HepG2 (cell line): ENCODE measurements at regions not wholly inside any gene's neighbourhood (a gene's known extent, or its start where the extent isn't known, plus 50 kb on each side); places are given as distances from the start of the nearest gene placed in this dataset.

ENCODE experiments used
- ATAC-seq: fragments of 200-7000 bp; cut with Tn5 transposase; 3 replicates; pipeline ENCODE4 v1.9.1; 2020; ENCODE audit warnings: mild to moderate bottlenecking, moderate library complexity
- BruUV-seq: library from RNA; stranded (reverse); fragments of 400-500 nt; replicated peaks from 2 replicates; lab custom pipeline; 2021; lab: Mats Ljungman, UMichigan
- CTCF ChIA-PET: fragments of 300-600 bp; formaldehyde crosslinking; extraction: SDS; loops from one replicate; lab custom pipeline; 2021; ENCODE audit warnings: low total read pairs, inconsistent platforms, low intra/inter-chr PET ratio; lab: Yijun Ruan, JAX
- POLR2A ChIA-PET: fragments of 350-600 bp; sonication (Branson Sonifier 250); formaldehyde crosslinking; loops from one replicate; lab custom pipeline; 2020; ENCODE audit warnings: antibody characterized with exemption, inconsistent platforms; lab: Yijun Ruan, JAX
- DNase-seq: peaks from one replicate; pipeline ENCODE4 v3.0.0-alpha.2; 2015; ENCODE audit warnings: low spot score
- FAIRE-seq: peaks from 3 replicates; lab custom pipeline; 2011; peaks lifted over from hg19 to GRCh38; lab: Jason Lieb, UNC
- H2AFZ ChIP-seq: one replicate; pipeline ENCODE4 v1.6.1; 2011; ENCODE audit warnings: low read length, inconsistent platforms
- H3K27ac ChIP-seq: fragments of 300-600 bp; 3 replicates; pipeline ENCODE4 v1.8.0; 2011; ENCODE audit warnings: mixed run types, mild to moderate bottlenecking, mixed read lengths, low read length, inconsistent platforms; ENCODE audit not compliant: insufficient read depth; ENCODE audit errors: extremely low read length
- H3K27me3 ChIP-seq, 2 experiments: fragments of 200-600 bp in 1 of 2; 2 replicates in 1 of 2; 3 replicates in 1 of 2; pipeline versions ENCODE4 v1.6.0 to v1.8.0; 2011; ENCODE audit warnings: low read length in 2 of 2, mild to moderate bottlenecking in 2 of 2, moderate library complexity in 2 of 2, inconsistent platforms in 1 of 2; ENCODE audit not compliant: insufficient read depth in 2 of 2, control insufficient read depth in 1 of 2
- H3K36me3 ChIP-seq, 2 experiments: fragments of 200-600 bp in 1 of 2; replicated peaks in 1 of 2; 2 replicates in 1 of 2; 3 replicates in 1 of 2; pipeline versions ENCODE4 v1.5.1 to v1.8.0; 2011; ENCODE audit warnings: low read length in 2 of 2, inconsistent platforms in 1 of 2; ENCODE audit not compliant: insufficient read depth in 2 of 2, control insufficient read depth in 1 of 2
- H3K4me1 ChIP-seq: 2 replicates; pipeline ENCODE4 v1.5.1; 2012; ENCODE audit warnings: low read length, inconsistent platforms; ENCODE audit not compliant: insufficient read depth
- H3K4me2 ChIP-seq: 2 replicates; pipeline ENCODE4 v1.6.0; 2011; ENCODE audit warnings: low read depth, low read length, inconsistent platforms
- H3K4me3 ChIP-seq, 3 experiments: fragments of 200-600 bp in 1 of 3; sonication (generic), shearing (Covaris generic) in 1 of 3; replicated peaks in 1 of 3; 2 replicates each; pipeline ENCODE4 v1.5.1; 2011 to 2016; ENCODE audit warnings: low read length in 3 of 3, inconsistent platforms in 2 of 3, low read depth in 2 of 3, mild to moderate bottlenecking in 2 of 3, control low read depth in 1 of 3, mixed read lengths in 1 of 3; ENCODE audit not compliant: insufficient read depth in 1 of 3
- H3K79me2 ChIP-seq: one replicate; pipeline ENCODE4 v1.6.1; 2011; ENCODE audit warnings: low read length, inconsistent platforms; ENCODE audit not compliant: insufficient read depth
- H3K9ac ChIP-seq: 2 replicates; pipeline ENCODE4 v1.6.0; 2011; ENCODE audit warnings: mild to moderate bottlenecking, low read depth, low read length, inconsistent platforms; ENCODE audit not compliant: insufficient read depth
- H3K9me3 ChIP-seq: 2 replicates; pipeline ENCODE4 v1.5.1; 2012; ENCODE audit warnings: mild to moderate bottlenecking, low read length
- H4K20me1 ChIP-seq: 2 replicates; pipeline ENCODE4 v1.6.0; 2011; ENCODE audit warnings: inconsistent platforms, mild to moderate bottlenecking, low read length, moderate library complexity; ENCODE audit not compliant: insufficient read depth
- HDAC2 ChIP-seq: sonication (generic); formaldehyde crosslinking; IDR thresholded peaks from 2 replicates; pipeline ENCODE4 v1.4.0; 2020; ENCODE audit warnings: missing genetic modification reagents
- KLF6 ChIP-seq: IDR thresholded peaks from 2 replicates; pipeline ENCODE4 v1.8.0; 2016; ENCODE audit warnings: missing biosample characterization, missing genetic modification reagents
- MAFK ChIP-seq, 2 experiments: IDR thresholded peaks in 1 of 2; conservative IDR thresholded peaks in 1 of 2; 2 replicates each; pipeline ENCODE4 v1.6.1; 2011; ENCODE audit warnings: improper control_type of control experiment in 2 of 2, low read length in 2 of 2
- PHF8 ChIP-seq: sonication (generic); formaldehyde crosslinking; IDR thresholded peaks from 2 replicates; pipeline ENCODE4 v1.5.0; 2020; ENCODE audit warnings: missing genetic modification reagents
- THYN1 ChIP-seq: sonication (generic); formaldehyde crosslinking; IDR thresholded peaks from 2 replicates; pipeline ENCODE4 v1.8.1; 2023; ENCODE audit warnings: low read depth, mild to moderate bottlenecking, moderate library complexity, missing genetic modification reagents, borderline replicate concordance
- USF2 ChIP-seq, 2 experiments: sonication (generic) in 1 of 2; formaldehyde crosslinking in 1 of 2; IDR thresholded peaks; 2 replicates each; pipeline versions ENCODE4 v1.5.1 to v1.6.1; 2011 to 2020; ENCODE audit warnings: borderline replicate concordance in 1 of 2, low read depth in 1 of 2, low read length in 1 of 2, mild to moderate bottlenecking in 1 of 2, missing genetic modification reagents in 1 of 2, moderate library complexity in 1 of 2
- ZNF567 ChIP-seq: sonication (generic); formaldehyde crosslinking; IDR thresholded peaks from 2 replicates; pipeline ENCODE4 v1.8.1; 2023; ENCODE audit warnings: mild to moderate bottlenecking, missing genetic modification reagents, borderline replicate concordance
- ZNF841 ChIP-seq: sonication (generic); formaldehyde crosslinking; IDR thresholded peaks from 2 replicates; pipeline ENCODE4 v1.8.1; 2023; ENCODE audit warnings: missing genetic modification reagents, borderline replicate concordance
- WGBS: methylation state at CpG from one replicate; pipeline ENCODE4 v1.1.6; 2017; ENCODE audit warnings: low lambda C conversion rate; 5-methylcytosine and 5-hydroxymethylcytosine counted together
- in situ Hi-C: cut with HindIII; loops from 2 replicates; pipeline ENCODE4 v1.10.0; 2017; ENCODE audit warnings: low pct_unique_long_range_greater_than_20kb; ENCODE audit not compliant: extremely low pct_ligation_motif_present
- intact Hi-C: fragments of 100-400 bp; cut with micrococcal nuclease; formaldehyde crosslinking; loops from one replicate; pipeline ENCODE4 v1.10.0; 2022; ENCODE audit not compliant: unreplicated experiment

GRCh38 chr20:39225536-39225935 lies 263.4 kb downstream of the DHX35 start:
- no TSS peak for BruUV-seq
- FAIRE-seq = no peak
- no peak overlapping the region for H3K27ac ChIP-seq
- no peaks in the 10 kb centered on the region for H3K27me3 ChIP-seq
- no peak for DNase-seq
- H3K79me2 ChIP-seq = no peaks in the 10 kb centered on the region
- H4K20me1 ChIP-seq = no peaks in the 10 kb centered on the region
- in situ Hi-C loops = no loop called here
- WGBS = 19% methylated on average over 5 of the region's 5 CpGs
- no peak overlapping the region for H2AFZ ChIP-seq
- H3K36me3 ChIP-seq = no peaks in the 10 kb centered on the region
- ATAC-seq = no peak
- no peak overlapping the region for H3K9ac ChIP-seq
- TF ChIP-seq THYN1 (no peak), PHF8 (CRISPR knock-in tag) (no peak), MAFK (conservative IDR thresholded peaks at IDR 0.05 in 1 of 2, IDR thresholded peaks at IDR 0.05 in 1 of 2; ENCODE audit: low read length in 2 of 2) (no peak), KLF6 (CRISPR knock-in tag) (no peak), ZNF567 (CRISPR knock-in tag) (no peak), ZNF841 (CRISPR knock-in tag) (no peak), HDAC2 (CRISPR knock-in tag) (no peak), USF2 (IDR thresholded peaks at IDR 0.05; ENCODE audit: low read depth, low read length) (no peak), USF2 (CRISPR knock-in tag; IDR thresholded peaks at IDR 0.05; ENCODE audit: borderline replicate concordance) (no peak)
- TF ChIP-seq, all 625 proteins: peak for 0
- intact Hi-C loops = no loop called here
- ChIA-PET CTCF (no interaction called here), POLR2A (no interaction called here)
- Histone ChIP-seq H3K4me2 (no peak overlapping the region), H3K4me3 (no peak overlapping the region), H3K9me3 (no peaks in the 10 kb centered on the region), H3K4me1 (no peaks in the 10 kb centered on the region)
